Superior temporal gyrus (tissue), 1 donor: ENCODE measurements at regions not wholly inside any gene's neighbourhood (a gene's known extent, or its start where the extent isn't known, plus 50 kb on each side); places are given as distances from the start of the nearest gene placed in this dataset.

Experiments
- DNase-seq: peaks from one replicate; pipeline ENCODE4 v3.0.0-alpha.2; 2016; ENCODE audit errors: extremely low spot score

DNA sequence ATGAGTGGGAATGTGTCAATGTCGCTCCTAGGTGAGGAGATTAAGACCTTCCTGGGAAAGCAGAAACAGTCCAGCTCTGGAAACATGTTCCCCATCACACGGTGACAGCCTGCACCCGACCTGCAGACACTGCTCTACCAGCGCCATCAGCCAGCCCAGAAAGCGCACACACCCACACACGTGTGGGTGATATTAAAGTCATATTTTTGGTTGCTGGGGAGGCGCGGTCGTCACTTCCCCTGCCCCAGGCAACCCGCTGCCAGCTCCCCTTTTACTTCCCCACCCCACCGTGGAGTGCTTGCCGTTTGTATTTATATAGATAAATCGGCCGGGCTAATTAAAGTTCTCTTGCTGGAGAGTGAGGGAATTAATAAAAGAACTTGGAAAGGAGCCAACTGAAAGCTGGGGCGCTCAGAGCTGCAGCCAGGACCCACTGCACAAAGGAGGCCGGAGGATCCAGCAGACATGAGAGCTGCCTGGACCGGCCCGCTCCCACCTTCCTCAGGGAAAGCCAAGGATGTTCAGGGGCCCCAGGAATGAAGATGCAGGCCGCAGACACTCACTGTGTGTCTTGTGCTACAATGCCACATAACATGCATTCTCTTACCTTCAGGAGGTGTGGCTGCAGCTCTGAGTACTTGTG is 145.2 kb upstream of the UNC5B start:
- no peak for DNase-seq

DNA sequence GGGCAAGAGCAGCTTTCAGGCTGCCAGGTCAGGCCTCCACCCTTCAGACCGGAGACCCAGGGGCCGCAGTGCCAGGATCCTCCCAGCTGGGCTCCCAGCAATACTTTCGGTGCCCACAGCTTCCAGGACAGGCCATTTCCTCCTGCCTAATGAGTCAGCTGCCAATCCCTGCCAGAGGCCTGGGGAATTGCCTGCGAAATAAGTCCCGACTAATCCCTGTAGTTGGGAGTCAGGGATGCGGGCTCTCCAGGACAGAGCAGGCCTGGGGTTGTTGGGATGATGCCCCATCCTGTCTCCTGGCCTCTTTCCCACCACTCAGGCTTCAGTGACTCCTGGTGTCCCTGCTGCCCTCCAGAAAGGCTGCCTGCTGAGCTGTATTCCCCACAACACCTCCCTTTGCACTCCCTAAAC is 143.5 kb upstream of the UNC5B start:
- peak; percentile 17 for DNase-seq

DNA sequence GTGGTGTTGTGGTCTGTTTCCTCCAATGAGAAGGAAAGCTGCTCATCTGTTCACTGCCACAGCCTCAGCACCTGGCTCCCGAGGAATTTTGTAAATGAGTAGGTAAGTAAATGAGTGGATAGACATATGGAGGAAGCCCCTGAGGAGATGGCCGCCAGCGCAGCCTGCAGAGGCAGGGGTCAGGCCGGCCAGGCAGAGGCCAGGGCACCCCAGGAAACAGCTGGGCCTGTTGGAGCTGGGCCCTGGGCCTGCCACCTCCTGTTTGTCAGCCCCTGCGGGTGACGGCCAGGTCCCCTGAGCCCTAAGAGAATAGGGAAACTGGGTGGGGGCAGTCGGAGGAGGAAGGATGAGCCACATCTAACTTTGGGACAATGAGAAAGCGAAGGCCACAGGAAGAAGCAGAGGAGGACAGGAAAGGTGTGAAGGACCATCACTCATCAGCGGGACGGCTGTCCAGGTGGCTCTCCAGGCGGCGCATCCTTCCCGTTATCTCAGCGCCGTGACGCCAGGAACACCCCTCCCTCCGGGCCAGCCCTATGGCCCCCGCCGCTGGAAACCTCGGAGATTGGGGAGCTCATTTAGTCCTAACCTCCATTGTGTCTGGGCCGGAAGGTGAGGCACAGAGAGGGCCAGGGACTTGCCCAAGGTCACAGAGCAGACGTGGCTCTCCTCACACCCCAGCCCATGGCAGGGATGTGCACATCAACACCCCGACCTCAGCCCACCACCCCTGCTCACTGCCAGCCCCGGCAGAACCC is 142.3 kb upstream of the UNC5B start:
- no peak for DNase-seq

DNA sequence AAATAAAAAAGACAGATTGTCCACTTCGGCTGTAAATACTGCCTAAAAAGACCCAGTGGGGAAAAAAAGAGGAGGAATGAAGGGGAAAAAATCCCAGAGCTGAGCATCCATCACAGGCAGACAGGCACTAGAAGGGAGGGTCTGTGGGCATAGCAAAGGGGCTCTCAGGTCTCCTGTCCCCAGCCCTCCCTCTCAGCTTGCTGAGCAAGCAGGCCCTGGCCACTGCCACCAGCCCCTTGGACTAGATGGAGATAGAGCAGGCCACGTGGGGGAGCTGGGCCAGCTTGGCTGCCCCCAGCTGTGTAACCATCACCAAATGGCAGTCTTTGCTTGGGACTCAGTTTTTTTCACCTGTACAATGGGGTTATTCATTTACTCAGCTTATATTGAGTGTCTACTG is 141.6 kb upstream of the UNC5B start:
- no peak for DNase-seq

DNA sequence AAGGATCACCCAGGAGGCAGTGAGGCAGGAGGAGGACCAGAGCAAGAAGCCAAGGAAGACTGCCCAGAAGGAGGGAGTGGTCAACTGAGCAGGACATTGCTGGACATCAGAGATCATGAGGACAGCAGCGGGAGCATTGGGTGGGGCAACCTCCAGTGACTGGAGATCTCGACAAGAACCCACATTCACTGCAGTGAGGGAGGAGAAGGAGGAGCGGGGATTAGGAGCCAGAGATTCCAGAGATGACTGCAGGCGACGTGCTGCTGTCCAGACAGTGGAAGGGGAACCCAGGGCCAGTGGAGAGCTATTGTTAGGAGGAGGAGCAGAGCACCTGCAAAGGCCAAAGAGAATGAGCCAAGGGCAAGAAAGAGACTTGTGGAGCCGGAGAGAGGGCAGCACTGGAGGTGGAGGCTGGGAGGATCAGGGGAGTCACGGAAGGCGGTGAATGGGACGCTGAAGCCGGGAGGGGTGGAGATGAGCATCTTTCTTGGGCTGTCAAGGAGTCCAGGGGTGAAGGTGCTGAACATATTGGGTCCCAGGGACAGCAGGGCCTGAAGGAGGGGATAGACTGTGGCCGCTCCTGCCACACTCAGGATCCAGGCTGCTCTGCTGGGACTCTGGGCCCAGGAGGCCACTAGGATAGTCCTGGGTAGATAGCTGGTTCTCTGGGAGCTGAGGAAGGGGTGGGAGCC is 140.1 kb upstream of the UNC5B start:
- DNase-seq: no peak

DNA sequence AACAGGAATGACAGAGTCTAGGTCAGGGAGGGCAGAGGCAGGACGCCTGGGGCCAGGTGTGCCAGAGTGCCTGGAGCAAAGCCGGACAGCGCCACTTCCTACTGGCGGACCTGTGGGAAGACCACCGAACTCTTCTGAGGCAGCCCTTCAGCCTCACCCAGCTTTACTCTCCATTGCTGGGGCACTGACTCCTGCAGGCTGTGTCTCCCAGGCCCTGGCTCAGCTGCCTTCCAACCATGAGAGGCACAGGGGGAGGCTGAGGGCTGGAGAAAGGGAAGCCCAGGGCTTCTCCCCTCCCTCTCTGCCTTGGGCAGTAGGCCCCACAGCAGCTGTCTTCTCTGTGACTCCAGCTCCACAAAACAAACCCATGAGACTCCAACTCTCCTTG is 139.6 kb upstream of the UNC5B start:
- DNase-seq: no peak

DNA sequence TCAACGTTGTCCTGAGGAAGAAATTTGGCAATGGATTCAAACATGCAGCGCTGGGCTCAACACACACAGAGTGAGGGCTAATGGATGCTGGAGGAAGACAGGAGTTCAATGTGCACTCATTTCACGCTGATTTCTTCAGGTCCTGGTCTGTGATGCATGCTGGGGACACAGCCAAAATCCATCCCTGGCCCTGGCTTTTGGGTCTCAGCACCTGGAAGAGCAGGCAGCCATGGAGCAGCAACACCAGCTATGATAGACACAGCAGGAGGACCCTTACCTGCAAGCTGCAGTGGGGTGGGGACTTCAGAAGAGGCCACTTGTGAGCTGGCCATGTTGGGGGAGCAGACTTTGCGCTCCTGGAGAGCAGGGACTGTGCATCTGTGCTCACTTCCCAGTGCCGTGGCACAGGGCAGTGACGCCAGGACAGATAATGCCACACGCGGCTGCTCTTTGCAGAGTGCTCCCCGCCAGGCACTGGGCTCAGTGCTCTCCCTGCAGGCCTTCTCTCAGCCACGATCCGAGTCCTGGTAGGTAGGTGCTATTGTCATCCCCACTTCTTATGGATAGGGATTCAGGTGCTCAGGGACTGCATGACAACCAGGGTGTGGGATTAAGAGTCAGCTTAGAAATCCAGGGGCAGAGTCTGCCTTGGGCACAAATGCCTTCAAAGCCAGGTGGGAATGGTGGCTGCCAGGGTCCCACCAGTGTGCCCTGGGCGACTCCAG is 138.8 kb upstream of the UNC5B start:
- DNase-seq: no peak

DNA sequence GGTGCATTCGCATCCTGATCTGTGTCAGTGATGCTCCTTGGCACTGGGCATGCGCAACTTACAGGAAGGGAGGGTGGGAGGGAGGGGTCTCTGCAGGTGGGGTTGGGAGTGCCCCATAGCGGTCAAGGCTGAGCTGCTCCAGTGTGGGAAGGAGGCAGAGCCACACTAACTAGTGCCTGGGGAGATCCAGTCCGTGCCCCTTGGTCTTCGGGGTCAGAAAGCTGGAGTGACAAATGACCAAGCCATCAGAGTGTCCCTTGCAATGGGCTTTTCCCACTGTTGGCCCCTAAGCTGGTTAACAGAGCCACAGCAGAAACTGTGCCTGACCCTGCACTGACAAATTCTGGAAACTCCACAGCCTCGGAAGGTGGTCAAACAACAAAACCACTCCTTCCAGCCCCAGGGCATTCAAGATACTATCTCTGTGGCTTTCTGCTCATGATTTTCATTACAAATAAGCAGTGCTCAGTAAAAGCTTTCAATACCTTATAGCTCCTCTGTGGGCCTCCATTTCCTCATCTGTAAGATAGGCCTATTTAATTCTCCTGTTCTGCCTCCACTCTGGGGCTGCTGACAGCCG is 138.1 kb upstream of the UNC5B start:
- DNase-seq: no peak

DNA sequence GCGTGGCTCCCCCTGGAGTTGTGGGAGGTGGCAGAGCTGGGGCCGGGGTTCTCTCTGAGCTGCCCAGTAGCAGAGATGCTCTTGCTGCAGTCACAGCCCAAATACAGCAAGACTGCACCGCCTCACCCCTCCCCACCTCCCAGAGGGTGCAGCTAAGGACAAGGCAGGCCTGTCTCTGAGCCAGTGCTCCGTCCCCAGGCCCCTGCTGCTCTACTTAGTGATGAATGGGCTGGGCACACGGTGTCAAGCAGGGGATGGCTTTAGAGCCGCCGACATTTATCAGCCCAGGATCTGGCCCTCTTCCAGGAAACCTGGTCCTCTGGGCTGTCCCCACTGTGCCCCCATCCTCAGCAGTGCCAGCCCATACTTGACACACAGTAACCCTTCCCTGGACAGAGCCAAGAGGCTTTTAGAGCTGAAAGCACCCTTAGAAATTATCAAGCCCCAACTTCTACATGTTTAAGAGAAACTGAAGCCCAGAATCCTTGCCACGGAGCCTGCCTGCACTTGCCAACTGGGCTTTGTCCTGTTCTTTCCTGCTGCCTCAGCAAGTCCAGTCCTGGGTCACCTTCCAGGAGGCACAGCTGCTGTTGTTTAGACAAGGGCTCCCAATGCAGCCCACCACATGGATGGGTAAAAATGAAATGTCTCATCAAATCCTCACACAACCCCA is 137.1 kb upstream of the UNC5B start:
- DNase-seq: no peak

DNA sequence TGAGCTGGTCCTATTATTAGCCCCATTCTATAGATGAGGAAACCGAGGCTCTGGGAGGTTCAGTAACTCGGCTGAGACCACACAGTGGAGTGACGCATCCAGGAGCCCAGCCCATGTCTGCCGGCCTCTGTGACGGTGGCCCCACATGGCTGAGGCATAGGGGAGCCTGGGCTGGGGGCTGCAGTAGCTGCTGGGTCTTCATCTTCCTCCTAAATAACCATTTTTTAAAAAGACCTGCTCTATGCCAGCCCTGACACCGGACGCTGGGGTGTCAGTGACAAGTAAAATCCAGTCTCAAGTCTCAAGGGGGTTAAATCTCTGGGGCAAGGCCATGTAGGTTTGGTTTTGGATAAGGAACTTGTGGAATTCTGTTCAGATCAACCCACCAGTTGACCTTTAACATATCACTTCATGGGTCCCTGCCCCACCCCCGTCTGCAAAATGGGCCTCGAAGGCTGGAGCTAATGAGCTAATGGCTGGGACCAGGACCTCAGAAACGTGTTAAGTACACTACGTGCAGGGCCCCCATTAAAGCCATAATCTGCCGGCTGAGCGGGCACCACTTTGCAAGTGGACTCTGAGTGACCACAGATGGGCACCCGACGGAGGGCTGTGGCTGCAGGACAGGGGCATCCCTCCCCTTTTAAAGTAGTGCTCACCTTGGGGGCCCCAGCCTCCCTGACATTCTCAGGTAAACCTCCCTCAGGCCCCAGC is 136.5 kb upstream of the UNC5B start:
- DNase-seq: no peak

DNA sequence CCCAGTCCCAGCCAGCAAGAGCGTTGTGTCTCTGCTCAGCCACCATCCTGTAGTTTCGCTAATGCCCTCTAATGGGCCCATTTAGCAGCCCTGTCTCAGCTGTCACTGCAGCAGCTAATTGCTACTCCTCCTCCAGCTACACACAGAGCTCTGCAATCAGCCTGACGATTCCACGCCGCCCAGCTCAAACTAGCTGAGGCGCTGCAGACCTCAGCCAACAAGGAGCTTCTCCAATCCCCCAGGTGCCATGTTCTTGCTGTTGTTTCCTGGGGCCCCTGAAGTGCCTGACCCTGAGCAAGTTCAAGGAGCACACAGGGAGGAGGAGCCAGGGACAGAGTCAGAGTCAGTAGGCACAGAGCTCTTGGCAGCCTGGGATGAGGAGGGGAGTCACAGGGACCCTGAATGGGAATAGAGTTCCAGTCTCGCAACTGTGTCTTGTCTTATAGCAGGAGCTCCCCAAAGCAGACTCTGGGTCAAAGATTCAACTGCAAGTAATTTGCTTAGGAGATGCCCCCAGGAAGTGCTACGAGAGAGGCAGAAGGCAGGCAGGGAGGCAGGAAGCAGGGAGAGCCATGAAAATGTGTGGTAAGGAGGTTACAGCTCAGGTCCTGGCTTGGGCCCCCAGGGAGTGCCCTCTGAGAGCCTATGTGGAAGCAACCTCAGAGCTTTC is 135.8 kb upstream of the UNC5B start:
- no peak for DNase-seq

DNA sequence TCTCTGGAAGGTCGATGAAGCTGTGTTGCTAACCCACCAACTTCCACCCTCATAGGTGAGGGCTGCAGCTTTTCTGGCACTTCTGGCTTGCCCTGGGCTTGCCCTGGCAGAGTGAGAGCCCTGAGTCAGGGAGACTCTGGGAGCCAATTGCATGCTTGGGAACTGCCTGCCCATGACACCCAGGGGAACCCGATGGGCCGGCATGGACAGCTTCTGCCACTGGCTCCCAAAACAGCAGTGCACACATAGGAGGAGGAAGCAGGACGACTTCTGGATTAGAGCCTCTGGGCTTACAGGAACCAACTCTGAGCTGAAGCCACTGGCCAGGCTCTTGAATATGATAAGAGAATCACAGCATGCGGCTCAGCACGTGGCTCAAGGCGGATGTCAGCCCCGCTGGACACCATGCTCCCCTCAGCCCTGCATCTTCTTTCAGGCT is 135.2 kb upstream of the UNC5B start:
- no peak for DNase-seq

DNA sequence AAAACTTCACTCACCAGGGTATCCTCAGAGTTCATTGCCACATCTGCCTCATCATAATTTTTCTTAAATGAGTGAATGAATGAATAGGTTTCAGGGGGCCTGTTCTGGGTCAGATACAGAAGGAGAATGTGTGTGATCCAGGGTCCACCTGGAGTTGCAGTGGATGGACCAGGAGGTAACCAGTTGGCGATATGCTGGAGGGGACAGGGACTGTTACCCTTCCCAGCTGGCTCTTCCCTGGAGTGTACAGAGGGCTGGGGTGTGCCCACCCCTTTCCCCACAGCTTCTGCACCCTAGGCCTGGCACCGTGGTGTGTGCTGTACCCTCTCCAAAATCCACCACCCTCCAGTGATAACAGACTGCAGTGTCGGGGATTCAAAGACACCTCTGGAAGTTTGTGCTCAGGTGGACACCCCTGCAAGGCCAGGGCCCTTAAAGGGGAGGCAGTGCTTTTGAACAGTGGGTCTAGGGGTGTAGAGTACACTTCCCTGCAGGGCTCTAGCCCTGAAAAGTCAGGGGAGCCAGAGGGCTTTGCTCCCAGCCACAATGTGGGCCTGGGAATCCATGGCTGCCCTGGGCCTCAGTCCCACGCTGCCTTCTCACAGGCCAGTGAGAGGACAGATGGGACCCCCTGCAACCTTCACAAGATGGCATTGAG is 134.4 kb upstream of the UNC5B start:
- no peak for DNase-seq

DNA sequence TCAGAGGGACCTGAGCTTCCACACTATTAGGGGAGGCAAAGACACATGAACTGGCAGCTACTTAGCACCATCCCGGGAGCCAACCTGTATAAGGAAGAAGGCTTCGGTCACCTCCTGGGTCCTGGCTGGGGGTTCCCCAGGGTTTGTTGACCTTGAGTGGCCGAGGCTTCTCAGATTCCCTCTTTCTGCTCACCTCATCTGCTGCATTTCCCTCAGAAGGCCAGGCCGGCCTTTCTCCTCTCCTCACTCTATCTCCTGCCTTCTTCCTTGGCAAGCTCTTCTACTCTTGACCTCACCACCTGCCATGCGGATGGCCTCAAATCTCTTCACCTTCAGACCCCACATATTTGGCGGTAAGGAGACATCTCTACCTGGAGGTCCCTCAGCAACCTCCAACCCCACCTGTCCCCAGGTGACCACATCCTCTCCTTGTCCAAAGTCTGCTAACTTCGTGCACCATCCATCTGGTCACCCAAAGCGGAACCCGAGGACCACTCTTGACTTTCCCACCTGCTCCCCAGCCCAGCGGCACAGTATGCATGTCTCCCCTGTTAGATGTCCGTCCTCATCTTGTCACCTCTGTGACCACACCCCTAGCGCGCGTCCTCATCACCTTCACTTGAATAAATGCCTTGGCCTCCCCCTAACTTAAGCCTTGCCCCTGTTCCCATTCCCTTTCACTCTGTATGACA is 133.8 kb upstream of the UNC5B start:
- no peak for DNase-seq

DNA sequence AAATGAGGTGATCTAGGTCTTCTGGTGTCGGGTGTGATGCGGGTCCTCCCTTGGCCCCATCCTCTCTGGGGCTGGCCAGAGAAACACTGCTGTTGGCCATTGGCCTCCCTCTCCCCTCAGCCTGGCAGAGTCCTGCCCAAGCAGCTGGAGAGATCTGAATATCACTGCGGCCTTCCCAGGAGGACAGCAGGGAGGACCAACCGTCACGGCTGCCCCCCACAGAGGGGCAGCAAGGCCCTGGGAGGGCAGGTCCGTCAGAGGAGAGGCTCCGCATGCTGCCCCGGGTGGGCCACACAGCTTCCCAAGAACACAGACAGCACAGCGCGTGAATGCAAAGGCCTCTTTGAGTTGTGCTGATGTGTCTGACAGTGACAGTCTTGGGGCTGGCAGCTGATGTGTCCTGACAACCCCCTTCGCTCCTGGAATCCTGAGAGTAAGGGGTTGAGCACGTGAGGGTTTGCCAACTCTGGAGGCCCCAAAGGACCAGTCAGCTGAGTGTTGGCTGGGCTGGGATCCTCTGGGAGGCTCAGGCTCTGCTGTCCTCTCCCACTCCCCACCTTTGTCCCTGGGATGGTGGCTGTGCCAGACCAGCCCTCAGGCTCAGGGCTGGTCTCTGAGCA is 132.5 kb upstream of the UNC5B start:
- no peak for DNase-seq

DNA sequence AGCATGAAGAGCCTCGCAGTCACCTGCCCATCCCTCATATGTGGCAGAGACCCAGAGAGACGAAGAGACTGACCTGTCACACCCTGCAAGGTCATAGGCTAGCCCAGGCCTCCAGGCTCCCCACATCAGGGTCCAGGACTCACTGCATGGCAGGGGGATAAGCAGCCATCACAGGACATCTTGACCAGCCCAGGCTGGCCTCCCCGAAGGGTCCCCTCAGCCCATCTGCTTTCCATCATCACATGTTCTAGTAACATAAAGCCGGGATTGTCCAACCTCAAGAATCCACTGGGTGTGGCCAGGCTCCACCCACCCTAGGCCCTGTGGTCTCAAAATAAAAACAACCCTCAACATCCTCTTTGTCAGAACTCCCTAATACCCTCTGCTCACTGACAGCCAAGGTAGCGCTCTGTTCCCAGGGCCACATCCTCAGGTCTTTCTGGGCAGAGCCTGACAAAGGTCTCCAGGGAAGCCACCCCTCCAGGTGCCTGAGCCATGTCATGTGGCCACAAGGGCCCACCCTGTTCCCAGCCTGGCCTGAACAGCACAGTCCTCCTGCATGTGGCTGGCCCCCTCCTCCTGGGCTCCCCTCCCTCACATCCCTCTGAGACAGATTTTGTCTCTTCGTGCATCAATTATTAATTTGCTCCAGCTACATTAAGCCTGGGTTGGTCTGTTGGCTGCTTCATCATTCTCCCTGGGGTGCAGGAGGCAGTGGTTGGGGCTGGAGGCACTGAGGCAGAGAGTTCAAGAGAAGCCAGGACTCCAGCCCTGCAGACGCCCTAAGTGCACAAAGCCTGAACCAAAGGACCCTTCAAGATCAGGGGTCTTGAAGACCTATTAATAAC is 131.8 kb upstream of the UNC5B start:
- no peak for DNase-seq

DNA sequence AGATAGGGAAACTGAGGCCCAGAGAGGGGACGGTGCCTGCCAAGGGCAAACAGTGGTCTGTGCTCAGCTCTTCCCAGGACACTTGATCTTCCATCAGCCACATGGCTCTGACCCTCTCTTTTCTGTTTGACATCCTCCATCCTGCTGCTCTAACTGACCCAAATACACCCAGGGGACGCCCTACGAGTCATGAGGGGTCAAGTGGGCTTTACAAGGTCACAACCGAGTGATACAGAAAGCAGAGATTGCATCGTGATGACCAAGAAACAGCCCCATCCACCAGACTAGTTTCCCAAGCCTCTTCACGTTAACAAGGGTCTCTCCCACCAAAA is 131.2 kb upstream of the UNC5B start:
- DNase-seq: no peak

DNA sequence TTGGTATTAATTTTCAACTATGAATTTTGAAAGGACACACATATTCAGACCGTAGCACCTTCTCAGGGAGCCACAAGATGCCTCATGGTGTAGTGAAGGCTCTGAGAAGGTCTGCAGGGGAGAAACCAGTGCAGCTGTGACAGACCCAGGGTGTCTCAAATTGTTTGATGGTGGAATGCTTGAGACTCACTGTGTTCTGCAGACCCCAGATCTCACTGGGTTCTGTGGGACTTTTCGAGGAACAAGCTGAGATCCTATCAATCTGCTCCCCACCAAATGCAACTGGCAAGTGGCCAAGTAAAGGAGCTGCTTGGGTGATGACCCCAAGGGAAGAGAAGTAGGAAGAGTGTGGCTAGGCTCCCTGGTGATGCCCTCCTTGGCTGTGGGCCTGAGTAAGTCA is 130.5 kb upstream of the UNC5B start:
- DNase-seq: no peak
